CD4-positive, alpha-beta T cell treated with Interferon gamma for 1 hour (primary cell): ENCODE measurements at regions not wholly inside any gene's neighbourhood (a gene's known extent, or its start where the extent isn't known, plus 50 kb on each side); places are given as distances from the start of the nearest gene placed in this dataset.

Experiments used
- DNase-seq: peaks from one replicate; pipeline ENCODE4 v3.0.0-alpha.2; 2020

GRCh38 chr6:166841216-166841615 is 115.1 kb downstream of the RNASET2 start:
- DNase-seq: no peak

GRCh38 chr6:166839569-166839968 is 116.8 kb downstream of the RNASET2 start:
- DNase-seq: no peak

GRCh38 chr6:166838987-166839386 is 117.4 kb downstream of the RNASET2 start:
- DNase-seq: no peak

- DNase-seq: no peak
Observed at GRCh38 chr6:166836785-166837718, 119.3 kb downstream of the RNASET2 start.

GRCh38 chr6:166834049-166834448 is 122.3 kb downstream of the RNASET2 start:
- DNase-seq: no peak

- DNase-seq: no peak
Observed at GRCh38 chr6:166830891-166831363, 125.4 kb downstream of the RNASET2 start.

- DNase-seq: no peak
Observed at GRCh38 chr6:166830185-166830890, 126.0 kb downstream of the RNASET2 start.

- no peak for DNase-seq
Observed at GRCh38 chr6:166826264-166826663, 130.1 kb downstream of the RNASET2 start.

- no peak for DNase-seq
Observed at GRCh38 chr6:166825553-166826145, 130.7 kb downstream of the RNASET2 start.

- DNase-seq: no peak
Observed at GRCh38 chr6:166824880-166825250, 131.5 kb downstream of the RNASET2 start.

GRCh38 chr6:166824146-166824879 is 132.0 kb downstream of the RNASET2 start:
- no peak for DNase-seq

GRCh38 chr6:166822609-166823008 is 133.7 kb downstream of the RNASET2 start:
- DNase-seq: no peak

GRCh38 chr6:166820483-166820882 is 135.9 kb downstream of the RNASET2 start:
- no peak for DNase-seq

GRCh38 chr6:166820070-166820469 is 136.3 kb downstream of the RNASET2 start:
- no peak for DNase-seq

GRCh38 chr6:166815629-166816028 is 140.7 kb downstream of the RNASET2 start:
- no peak for DNase-seq

- no peak for DNase-seq
Observed at GRCh38 chr6:166814390-166814789, 142.0 kb downstream of the RNASET2 start.

GRCh38 chr6:166813461-166813860 is 142.9 kb downstream of the RNASET2 start:
- DNase-seq: no peak

- DNase-seq: no peak
Observed at GRCh38 chr6:166810864-166811263, 145.5 kb downstream of the RNASET2 start.

GRCh38 chr6:166809721-166810120 is 146.6 kb downstream of the RNASET2 start:
- DNase-seq: no peak

GRCh38 chr6:166806962-166807757 is 149.2 kb downstream of the RNASET2 start:
- DNase-seq: no peak

- no peak for DNase-seq
Observed at GRCh38 chr6:166806217-166806838, 150.0 kb downstream of the RNASET2 start.

GRCh38 chr6:166803471-166803870 is 152.9 kb downstream of the RNASET2 start:
- no peak for DNase-seq
